SIG-M5 (cell line): ENCODE measurements at regions not wholly inside any gene's neighbourhood (a gene's known extent, or its start where the extent isn't known, plus 50 kb on each side); places are given as distances from the start of the nearest gene placed in this dataset.

Experiments used
- DNase-seq: peaks from one replicate; lab custom pipeline; 2025; lab: John Stamatoyannopoulos, UW

DNA sequence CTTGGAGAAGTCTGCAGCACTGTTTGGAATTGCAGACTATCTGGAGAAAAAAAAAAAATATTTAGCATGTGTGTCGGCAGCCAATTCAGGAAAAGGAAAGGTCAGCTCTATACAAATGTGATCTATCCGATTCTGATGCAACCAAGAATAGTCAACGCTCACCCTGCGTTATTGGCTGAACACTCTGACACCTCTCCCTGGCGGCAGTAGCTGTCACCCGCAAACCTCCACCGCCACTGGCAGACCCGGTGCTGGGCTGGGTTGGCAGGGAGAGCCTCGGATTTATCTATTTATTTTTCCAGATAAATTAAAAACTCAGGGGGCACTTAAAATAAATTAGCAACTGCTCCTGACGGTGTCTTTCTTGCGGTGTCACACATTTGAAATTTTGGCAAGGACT, 409.7 kb downstream of the VRK1 start:
- DNase-seq = no peak

DNA sequence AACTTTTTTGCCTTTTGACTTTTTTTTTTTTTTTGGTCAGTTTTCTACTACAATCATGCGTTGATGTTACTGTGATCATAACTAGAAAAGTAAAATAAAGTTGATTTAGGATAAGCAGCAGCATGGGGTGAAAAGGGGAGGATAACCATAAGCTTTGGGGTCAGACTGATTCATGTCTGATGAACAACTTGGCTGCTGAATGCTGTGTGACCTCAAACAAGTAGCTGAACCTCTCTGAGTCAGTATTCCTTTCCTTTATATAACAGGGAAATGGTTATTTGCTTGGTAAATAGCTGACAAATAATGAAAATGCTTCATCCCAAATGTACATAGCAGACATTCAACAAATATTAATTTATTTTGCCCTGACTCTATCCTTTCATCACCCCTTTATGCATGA, 413.0 kb downstream of the VRK1 start:
- DNase-seq = no peak

DNA sequence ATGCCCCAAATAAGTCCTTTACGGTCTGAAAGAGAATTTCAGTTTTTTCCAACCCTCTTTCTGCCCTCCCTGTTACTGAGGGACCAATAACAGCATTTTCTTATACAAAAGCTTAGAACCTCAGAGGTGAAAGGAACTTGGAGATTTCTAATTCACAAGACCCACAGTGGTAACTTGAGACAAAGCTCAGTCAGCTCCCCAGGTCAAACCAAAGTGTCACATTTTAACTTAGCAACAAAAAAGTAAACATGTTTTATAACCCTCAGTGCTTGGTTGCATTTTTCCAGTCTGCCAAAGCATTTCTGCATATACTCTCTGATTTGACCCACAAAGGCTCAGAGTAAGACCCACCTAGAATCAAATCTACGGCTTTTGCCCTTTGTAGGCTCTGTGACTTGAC, 415.2 kb downstream of the VRK1 start:
- no peak for DNase-seq

DNA sequence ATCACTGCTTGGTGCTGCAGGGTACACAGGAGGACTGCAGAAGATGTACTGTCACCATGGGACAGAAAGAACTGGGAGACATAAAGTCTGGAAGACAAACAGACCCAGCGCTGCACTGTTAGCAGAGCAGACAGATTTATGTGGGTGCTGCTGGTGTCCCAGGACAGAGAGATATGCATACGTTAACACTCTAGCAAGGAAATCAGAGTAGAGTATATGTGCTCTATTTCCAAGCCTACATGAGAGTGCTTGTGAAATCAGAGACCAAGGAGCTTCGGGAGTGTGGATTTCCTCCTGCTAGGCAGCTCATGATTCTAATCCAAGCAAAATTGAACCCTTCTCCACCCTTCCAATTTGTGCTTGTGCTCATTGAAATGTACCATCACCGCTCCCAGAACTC, 416.5 kb downstream of the VRK1 start:
- no peak for DNase-seq

DNA sequence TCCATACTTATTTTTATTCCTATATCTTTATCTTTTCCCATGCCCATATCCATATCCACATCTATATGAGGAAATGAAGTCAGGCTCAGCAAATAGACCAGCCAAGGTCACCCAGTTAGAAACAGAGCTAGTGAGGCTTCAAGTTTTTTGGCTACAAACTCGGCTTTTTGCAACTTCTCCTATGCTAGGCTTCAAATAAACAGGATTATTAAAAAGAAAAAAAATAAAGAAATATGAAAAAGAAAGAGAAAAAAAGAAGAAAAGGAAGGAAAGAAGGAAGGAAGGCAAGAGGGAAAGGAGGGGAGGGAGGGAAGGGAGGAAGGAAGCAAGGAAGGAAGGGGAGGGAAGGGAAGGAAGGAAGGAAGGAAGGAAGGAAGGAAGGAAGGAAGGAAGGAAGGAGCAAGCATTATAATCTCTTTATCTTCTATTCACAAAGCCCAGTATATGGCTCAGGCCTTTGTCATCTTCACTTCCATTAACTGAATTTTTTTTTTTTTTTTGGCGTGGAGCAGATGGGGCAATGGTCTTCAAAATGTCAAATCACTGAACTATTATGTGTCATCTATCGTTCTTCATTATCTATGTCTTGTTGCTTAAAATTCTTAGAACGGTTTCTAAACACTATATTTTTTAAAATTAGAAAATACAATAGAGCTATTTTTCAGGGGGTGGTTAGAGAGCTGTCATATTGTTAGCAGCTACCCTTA, 418.2 kb downstream of the VRK1 start:
- no peak for DNase-seq

DNA sequence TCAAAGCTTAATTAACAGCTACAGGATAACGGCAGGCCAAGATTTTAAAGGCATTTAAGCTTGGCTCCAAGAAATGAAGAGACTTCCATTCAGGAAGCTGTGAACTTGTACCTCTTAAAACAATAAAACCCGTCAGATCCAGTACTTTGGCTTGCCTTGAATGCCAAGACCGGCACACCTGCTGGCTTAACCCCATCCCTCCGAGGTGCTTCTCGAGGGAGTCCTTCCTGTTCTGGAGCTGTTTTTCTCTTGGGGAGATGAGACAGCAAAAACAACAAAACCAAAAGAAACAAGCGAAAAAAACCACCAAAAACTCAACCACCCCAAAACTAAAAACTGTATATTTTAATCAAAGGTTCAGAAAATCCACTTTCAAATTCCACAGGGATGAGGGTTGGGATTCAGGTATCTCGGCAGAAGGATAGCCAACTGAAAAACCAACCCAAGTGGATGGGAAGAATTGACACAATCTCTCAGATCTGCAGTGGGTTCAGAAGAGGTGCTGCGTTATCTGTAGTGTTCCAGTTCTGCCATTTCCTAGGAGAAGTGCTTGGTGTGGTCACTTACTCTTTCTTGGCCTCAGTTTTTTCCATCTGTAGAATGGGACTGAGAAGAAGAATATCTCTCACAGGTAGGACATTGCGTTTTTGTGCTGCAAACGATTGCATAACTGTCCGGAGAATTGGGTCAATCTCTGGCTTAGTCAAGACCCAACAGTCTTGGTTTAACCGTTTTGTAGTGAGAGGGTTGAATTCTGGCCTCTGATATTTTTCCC, 420.1 kb downstream of the VRK1 start:
- DNase-seq = no peak

DNA sequence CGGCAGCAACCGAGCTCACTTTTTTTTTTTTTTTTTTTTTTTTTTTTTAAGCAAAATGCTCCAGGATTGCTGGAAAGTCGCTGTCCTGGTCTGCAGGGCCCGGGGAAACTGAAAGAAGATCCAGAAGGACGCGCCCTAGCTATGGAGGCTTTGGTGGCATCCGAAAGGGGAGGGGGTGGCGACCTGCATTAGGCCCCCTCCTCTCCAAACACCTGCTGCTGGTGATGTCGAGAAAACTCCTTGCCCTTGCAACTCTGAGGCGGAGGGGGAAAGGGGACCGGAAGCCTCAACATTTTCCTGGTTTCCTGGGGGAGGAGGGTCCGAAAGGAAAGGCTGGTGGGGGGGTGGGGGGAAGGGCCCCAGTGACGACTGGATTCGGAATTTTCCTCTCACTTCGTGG, 421.1 kb downstream of the VRK1 start:
- no peak for DNase-seq

DNA sequence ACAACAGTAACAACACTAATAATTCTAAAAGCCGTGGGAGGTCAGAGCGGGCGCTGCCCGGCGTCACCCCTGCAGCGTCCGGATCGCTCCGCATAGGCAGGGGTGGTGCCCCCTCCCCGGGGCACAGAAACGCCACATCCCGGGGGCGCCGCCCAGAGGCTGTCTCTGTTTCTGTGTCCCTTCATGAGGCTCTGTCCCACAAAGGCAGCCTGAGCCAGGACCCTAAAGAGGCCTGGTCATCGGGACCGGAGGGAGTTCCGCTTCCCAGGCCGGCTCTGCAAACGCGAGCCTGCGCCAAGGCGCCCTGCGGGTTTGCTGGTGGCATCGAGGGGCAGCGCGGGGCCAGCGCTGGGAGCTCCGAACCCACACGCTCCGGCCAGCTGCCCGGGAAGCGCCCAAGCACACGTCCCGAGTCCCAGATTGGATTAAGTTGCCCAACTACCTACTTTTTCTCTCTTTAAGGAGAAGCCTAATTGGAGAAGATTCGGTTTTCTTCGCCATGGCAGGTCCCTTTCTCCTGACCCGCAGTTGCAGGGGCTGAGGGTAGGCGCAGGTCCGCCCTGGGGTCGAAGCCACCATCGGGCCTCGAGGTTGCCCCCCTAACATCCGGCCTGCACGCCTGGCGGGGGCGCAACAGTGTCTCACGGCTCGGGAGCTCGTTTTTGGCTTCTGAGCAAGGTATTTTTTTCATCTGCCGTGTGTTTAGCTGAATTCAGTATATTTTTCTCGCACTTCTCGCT, 421.7 kb downstream of the VRK1 start:
- no peak for DNase-seq

DNA sequence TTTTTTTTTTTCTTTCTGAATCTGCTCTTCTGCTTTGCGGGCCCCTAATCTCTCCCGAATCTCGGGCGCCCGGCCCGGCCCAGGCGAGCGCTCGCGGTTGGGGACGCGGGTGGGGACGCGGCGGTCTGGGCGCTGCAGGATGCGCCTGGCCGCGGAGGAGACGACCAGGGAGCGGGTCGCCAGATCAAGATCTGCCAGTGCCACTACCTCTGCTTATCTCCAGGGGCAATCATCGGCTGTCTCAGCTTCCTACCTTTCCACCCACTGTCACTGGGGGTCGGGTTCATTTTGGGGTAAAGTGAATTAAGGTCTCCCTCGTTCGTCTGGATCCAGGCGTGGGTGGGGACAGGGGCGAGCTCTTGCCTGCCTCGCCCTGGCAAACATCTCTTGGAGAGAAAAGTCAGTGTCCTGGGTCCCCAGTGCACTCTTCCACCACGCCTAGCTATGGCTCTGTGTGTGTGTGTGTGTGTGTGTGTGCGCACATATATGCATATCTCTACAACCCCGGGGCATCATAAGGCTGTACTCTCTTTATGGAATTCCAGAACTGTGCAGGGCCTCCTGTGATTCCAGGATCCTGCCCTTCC, 422.3 kb downstream of the VRK1 start:
- no peak for DNase-seq

DNA sequence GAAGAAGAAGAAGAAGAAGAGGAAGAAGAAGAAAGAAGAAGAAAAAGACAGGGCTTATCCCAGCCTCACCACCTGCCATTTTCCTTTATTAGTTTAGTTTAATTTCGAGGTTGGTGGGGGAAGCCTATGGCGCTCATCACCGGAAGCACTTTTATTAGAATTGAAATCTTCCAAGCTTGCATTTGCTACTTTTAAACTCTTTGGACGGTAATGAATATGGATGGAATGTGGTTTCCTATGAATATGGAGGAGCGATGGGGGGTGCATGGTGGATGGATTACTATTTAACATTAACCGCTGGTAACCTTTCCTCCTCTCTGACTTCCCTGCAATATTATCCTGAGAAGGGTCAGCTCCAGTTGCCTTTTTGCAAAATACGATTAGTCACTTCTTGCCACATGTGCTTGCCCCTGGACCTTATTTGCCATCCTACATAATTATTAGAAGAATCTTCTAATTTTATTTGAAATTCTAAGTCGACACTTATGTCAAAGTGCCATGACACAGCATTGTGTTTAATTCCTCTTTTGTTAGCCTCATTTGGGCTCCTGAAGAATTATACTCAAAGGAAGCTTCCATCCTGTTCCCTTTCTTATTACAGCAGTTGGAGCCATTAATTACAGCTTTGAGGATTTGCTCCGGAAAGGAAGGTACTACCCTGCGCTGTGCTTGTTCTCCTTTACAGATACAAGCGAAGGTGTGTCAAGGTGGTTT, 424.5 kb downstream of the VRK1 start:
- DNase-seq = no peak

DNA sequence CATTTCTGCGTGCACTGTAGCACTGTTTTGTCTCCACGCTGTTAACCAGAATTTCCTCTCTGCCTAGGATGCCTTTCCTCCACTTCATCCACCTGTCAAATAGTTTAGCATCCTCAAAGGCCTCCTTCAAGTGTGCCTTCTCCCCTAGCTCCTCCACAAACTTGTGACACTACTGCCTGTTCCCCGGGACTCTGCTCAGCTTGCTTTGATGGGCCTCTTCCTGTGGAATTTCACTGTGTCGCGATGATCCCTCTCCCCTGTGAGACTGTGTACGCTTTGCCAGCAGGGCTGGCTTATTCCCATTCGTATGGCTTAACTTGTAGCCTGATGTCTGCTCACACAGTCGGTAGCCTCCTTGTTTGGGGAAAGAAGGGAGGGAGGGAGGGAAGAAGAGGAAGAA, 426.8 kb downstream of the VRK1 start:
- no peak for DNase-seq

DNA sequence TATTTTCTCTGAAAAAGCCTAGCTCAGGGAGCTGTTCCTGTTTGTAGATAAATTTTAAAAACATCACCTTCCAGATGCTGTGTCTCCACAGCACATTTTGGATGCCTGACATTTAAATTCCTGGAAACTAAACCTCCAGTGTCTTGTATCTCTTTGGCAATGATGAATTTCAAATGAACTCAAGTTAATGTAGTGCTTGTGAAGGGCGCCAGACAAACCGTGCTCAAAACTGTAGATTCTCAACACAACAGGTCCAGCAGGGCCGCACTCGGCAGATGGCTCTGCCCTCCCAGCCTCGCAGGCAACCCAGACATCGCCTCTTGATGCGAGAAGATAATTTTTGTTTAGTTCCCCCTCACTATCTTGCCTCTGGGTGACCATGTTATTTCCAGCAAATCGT, 432.9 kb downstream of the VRK1 start:
- DNase-seq = no peak

DNA sequence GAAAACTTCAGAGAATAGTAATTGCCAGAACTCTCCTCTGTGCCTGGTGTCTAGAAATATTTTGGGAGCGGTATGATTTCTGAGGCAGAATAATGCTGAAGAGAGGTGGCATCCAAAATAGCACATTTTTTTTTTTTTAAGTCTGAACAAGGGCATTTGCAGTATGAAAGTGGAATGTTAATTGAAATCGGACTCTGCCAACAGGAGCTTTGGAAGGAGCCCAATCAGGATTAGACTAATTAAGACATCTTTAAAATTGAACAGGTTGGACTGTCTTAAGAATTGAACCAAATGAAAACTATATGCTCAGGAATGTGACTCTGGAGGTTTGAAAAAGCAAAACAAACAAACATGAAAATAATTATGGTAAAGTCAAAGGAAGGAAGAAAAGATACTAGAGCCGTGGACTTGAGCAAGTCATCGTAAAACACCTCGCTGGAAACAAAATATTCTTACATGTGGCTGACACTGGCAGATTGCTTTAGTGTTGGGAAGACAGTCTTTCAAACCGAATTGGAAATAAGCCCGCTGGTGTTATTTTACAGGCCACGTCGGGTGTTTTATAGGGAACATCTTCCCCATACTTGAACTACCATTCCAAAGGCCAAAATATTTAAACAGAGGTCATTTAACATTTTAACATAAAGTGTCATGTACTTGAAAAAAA, 436.3 kb downstream of the VRK1 start:
- no peak for DNase-seq

DNA sequence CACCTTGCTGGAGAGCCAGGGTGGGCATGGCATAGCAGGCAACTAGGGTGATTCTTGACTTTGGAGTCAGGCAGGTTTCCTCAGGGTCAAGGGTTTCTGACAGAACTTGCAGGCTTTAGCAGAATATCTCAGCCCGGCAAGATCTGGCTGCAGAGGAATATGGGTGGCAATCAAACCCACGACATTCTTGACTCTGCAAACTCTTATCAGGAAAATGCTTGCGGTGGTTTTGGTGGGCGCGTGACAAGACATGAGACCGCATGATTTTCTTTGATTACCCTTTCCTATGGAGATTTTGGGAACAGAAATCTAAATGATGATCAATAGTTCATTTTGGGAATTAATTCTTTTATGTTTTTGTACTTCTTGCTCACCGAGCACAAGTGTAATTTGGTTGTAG, 449.5 kb downstream of the VRK1 start:
- no peak for DNase-seq

DNA sequence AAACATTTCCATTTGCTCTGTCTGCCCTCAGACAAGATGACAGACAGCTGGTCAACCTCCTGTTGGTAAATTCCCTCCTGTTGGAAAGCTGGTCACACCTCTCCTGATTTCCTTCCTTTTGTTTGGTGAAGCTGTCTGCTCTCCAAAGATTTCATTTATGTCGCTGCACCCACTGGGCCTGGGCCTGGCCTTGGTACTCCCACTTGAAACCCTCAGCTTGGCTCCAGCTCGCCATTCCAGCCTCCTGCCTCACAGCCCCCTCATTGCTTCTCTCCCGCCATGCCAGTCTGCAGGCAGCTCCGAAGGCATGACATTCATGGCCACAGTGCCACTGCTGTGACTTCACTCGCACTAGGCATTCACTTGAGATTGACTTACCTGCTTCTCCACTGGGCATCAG, 451.8 kb downstream of the VRK1 start:
- no peak for DNase-seq

DNA sequence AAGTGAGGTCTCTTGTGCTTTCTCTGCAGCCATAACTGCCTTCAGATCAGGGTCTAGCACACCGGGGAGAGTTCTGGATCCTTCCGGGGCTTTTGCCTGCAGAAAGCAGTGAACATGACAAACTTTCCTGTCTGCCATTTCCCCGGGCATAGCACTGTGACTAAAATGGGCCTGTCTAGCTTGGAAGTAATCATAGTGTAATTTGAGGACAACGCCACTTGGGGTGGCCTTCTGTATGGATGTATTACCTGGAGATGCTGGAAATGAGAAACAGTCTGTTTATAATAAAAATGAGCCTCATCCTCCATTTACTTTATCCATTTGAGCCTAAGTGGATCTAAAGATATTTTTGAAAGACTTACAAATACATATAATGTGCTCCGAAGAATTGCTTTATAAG, 453.7 kb downstream of the VRK1 start:
- no peak for DNase-seq

DNA sequence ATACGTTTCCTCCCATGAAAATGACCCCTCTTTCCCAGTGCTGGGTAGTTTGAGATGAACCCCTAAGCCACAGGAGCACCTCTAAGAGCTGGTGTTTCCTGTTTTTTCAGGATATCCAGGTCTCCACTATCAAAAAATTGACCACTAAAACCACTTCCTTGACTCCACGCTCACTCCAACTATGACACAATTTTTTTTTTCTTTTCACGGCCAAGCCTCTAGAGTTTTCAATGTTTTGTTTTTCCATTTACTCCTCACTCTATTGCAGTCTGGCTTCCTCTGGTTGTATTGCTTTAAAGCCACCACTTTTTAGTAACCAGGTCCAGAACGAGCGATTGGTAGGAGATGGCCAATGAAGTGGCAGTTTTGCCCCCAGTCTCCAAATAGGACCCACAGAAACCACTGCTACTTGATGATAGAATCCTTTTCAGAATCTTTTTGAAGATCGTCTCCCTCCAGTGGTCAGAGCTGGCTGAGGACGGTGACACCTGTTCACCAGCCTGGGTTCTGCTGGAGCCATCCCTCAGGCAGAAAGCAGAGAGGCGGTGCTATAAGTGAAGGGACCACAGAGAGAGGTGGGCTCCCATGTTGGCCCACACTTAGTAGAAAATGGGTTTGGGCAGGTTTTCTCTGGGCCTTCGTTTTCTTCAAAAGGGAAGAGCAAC, 454.4 kb downstream of the VRK1 start:
- no peak for DNase-seq

DNA sequence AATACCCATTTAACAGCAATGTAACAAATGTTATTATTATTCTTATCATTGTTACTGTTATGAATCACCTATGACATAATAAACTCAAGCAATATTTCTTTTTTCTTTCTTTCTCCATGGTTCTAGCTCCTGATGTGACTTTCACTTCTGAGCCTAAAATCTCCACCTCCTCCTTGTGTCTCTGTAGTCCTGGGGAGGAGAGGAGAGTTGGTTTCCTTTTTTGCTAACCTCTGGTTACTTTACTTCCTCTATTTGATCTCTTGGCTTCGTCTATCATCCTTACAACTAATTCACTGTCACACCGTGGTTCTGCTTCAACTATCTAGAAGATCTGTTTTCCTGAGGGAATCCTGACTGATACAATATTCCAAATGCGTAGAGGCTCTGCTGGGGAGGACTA, 456.6 kb downstream of the VRK1 start:
- no peak for DNase-seq

DNA sequence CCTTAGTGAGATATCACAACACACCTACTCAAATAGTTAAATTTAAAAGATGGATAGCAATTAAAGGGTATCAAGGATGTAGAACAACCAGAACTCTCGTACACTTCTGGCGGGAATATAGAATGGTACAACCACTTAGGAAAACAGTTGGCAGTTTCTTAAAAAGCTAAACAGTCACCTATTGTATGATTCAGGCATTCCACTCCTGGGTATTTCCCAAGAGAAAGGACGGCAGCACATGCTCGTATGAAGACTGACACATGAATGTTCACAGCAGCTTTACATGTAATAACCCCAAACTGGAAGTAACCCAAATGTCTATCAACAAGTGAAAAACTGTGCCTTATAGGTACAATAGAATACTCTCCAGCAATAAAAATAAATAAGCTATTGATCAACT, 465.2 kb downstream of the VRK1 start:
- no peak for DNase-seq

DNA sequence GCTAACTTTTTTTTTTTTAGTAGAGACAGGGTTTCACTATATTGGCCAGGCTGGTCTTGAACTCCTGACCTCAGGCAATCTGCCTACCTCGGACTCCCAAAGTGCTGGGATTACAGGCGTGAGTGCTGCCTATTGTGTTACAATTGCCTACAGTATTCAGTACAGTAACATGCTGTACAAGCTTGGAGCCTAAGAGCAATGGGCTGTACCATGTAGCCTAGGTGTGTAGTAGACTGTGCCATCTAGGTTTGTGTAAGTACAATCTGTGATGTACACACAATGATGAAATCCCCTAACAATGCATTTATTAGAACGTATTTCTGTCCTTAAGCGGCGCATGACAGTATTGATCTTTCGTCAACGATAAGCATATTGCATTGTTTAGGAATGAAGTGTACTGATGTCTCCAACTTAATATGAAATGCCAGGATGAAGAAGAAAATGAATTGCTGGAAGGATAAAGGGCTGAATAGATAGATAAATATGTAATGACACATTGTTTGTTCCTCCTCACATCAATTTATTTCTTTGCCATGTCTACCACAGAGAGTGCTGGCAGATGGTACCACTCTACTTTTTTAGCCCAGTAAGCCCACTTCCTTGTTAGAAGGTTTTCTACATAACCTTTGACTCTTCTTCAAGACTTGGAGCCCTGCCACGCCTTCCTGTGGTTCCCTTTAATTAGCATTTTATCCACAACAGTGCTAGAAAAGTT, 467.5 kb downstream of the VRK1 start:
- DNase-seq = no peak
